ENCODE measurements at regions not wholly inside any gene's neighbourhood (a gene's known extent, or its start where the extent isn't known, plus 50 kb on each side); places are given as distances from the start of the nearest gene placed in this dataset.

DNA sequence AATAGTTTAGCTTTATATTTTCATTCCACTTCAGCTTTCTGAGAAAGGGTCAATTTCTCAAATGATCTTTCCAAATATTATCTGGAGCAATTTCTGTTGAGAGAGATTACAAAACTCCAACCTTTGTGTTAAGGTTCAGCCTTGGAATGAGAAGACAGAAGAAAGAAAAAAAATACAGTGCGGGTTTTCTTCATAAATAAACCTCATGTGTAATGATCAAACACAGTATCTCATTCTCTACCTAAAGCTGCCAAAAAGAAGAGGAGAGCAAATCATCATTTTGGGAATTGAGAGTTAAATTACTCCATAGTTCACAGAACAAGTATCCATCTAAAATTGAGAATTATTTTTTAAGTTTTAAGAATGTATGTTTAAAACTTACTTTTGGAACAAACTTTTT is 420.5 kb downstream of the KLF5 start:
- no peak overlapping the region for H3K27ac Mint-ChIP-seq

DNA sequence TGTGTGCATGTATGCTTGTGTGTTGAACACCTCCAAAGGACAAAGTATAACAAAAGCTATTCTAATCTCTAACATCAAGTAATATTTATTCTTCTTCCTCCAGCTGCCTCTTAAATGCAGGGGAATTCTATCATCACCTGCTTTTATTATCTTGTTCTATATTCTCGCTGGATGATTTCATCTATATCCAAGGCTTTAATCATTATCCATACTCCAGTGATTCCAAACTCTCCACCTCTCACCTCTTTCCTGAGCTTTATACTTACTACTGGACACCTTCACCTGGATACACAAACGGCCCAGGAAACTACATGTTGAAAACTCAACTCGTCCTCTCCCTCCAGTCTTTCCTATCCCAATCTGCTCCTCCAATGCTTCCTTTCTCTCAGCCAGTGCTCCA is 418.6 kb downstream of the KLF5 start:
- H3K27me3 Mint-ChIP-seq (ENCODE audit: low read depth): no peaks in the 10 kb centered on the region
- DNase-seq: no peak
- H3K27ac Mint-ChIP-seq: no peak overlapping the region
- H3K4me1 Mint-ChIP-seq (ENCODE audit: low read depth): no peaks in the 10 kb centered on the region
- no peak overlapping the region for H3K4me3 Mint-ChIP-seq
- H3K36me3 Mint-ChIP-seq (ENCODE audit: insufficient read depth in 2 of 2): no peaks in the 10 kb centered on the region
- no peaks in the 10 kb centered on the region for H3K9me3 Mint-ChIP-seq
- ATAC-seq (replicated peaks in 1 of 2): no peak

More for the DNA sequence above, 420.5 kb downstream of the KLF5 start:
- DNase-seq: no peak
- no peak overlapping the region for H3K4me3 Mint-ChIP-seq
- ATAC-seq (replicated peaks in 1 of 2): no peak
- no peaks in the 10 kb centered on the region for H3K27me3 Mint-ChIP-seq (ENCODE audit: low read depth)
- no peaks in the 10 kb centered on the region for H3K9me3 Mint-ChIP-seq
- no peaks in the 10 kb centered on the region for H3K36me3 Mint-ChIP-seq (ENCODE audit: insufficient read depth in 2 of 2)
- no peaks in the 10 kb centered on the region for H3K4me1 Mint-ChIP-seq (ENCODE audit: low read depth)

DNA sequence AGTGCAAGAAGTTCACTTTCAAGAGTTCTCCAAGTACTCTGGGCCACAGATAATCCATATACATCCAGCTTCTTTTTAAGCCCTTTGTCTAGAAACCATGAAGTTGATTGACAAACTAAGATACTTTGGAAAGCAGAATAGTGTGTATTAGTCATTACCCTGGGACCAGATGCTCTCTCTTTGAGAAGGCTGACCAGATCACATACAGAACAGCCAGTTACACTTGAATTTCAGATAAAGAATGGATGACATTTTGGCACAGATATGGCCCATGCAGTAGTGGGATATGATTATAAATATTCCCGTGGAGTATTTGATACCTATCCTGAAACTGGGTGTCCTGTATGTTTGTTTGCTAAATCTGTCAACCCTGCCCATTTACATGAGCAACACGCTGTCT is 414.2 kb downstream of the KLF5 start:
- Mint-ChIP-seq H3K4me1 (ENCODE audit: low read depth) (no peaks in the 10 kb centered on the region), H3K27me3 (ENCODE audit: low read depth) (no peaks in the 10 kb centered on the region), H3K27ac (no peak overlapping the region), H3K36me3 (ENCODE audit: insufficient read depth in 2 of 2) (no peaks in the 10 kb centered on the region), H3K9me3 (peaks cover 0 to 4% of the 10 kb centered on the region in 2 donors), H3K4me3 (no peak overlapping the region)
- ATAC-seq (replicated peaks in 1 of 2): no peak
- DNase-seq: no peak

- H3K27ac Mint-ChIP-seq: no peak overlapping the region
- no peaks in the 10 kb centered on the region for H3K36me3 Mint-ChIP-seq (ENCODE audit: insufficient read depth in 2 of 2)
- no peak overlapping the region for H3K4me3 Mint-ChIP-seq
- no peak for ATAC-seq (replicated peaks in 1 of 2)
- DNase-seq: no peak
- no peaks in the 10 kb centered on the region for H3K4me1 Mint-ChIP-seq (ENCODE audit: low read depth)
- no peaks in the 10 kb centered on the region for H3K27me3 Mint-ChIP-seq (ENCODE audit: low read depth)
- H3K9me3 Mint-ChIP-seq: peaks cover 0 to 1% of the 10 kb centered on the region in 2 donors
These were observed 408.3 kb downstream of the KLF5 start for GRCh38 chr13:73467125-73467524.

DNA sequence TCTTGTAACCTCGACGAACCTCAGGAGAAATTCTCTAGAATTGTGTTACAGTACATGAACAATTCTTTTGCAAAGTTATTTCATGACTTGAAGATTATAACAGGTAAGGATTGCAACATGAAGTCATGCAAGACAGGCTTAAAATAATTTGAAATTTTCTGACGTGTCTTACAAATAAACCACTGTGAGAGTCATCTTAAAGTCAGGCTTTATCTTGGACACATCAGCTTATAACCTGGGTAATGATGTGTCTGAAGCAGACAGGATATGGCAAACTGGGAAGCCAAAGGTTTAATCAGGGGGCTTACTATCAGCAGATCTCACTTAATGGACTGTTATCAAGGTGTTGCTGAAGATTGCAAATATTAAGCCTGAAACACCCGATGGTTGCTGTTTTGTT is 407.8 kb downstream of the KLF5 start:
- H3K36me3 Mint-ChIP-seq (ENCODE audit: insufficient read depth in 2 of 2): no peaks in the 10 kb centered on the region
- no peak for DNase-seq
- no peaks in the 10 kb centered on the region for H3K9me3 Mint-ChIP-seq
- no peaks in the 10 kb centered on the region for H3K4me1 Mint-ChIP-seq (ENCODE audit: low read depth)
- no peak overlapping the region for H3K27ac Mint-ChIP-seq
- no peaks in the 10 kb centered on the region for H3K27me3 Mint-ChIP-seq (ENCODE audit: low read depth)
- no peak for ATAC-seq (replicated peaks in 1 of 2)
- H3K4me3 Mint-ChIP-seq: no peak overlapping the region

GRCh38 chr13:73465617-73465971 is 406.8 kb downstream of the KLF5 start:
- Mint-ChIP-seq H3K4me1 (ENCODE audit: low read depth) (no peaks in the 10 kb centered on the region), H3K4me3 (no peak overlapping the region), H3K36me3 (ENCODE audit: insufficient read depth in 2 of 2) (no peaks in the 10 kb centered on the region), H3K9me3 (no peaks in the 10 kb centered on the region), H3K27ac (no peak overlapping the region), H3K27me3 (ENCODE audit: low read depth) (no peaks in the 10 kb centered on the region)
- DNase-seq: no peak
- no peak for ATAC-seq (replicated peaks in 1 of 2)

DNA sequence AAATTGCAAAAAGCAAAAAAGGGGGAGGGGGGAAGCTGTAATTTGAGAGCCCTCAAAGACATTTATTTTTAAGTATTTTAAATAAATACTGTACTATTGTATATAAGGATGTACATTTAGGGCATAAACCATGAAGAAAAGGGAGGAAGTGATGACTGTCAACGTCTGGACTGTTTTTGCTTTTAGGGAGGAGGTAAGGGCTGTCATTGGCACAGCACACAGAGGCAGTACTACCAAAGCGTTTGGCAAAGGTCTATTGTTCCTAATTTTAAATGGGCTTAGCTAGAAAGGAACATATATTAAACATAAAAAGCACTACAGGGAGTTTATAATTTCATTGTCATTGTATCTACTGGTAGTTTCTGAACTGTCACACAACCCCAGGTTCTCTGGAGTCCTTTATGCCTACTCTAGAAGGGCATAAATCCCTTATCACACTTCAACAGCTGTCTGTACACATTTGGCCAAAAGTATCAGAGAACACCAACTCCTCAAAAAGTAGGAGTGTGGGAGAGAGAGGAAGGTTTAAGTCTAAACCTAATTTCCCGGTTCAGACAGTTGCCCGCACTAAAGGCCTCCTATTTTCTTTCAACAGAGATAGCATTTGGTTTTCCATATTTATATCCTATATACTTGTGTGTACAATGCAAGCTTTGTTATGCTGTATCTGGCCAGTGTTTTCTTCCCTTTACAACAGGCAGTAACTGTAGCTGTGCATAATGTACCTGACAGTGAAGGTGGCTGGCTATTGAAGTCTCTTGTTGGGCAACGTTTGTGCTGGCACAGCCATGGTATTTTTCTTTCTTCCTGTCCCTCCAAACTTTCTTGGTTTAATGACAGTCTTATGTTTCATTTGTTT is 406.2 kb downstream of the KLF5 start:
- H3K4me1 Mint-ChIP-seq (ENCODE audit: low read depth): no peaks in the 10 kb centered on the region
- no peak for ATAC-seq (replicated peaks in 1 of 2)
- H3K27ac Mint-ChIP-seq: no peak overlapping the region
- H3K4me3 Mint-ChIP-seq: no peak overlapping the region
- H3K9me3 Mint-ChIP-seq: peaks cover 0 to 4% of the 10 kb centered on the region in 2 donors
- H3K36me3 Mint-ChIP-seq (ENCODE audit: insufficient read depth in 2 of 2): no peaks in the 10 kb centered on the region
- no peak for DNase-seq
- H3K27me3 Mint-ChIP-seq (ENCODE audit: low read depth): peaks cover 4% of the 10 kb centered on the region

DNA sequence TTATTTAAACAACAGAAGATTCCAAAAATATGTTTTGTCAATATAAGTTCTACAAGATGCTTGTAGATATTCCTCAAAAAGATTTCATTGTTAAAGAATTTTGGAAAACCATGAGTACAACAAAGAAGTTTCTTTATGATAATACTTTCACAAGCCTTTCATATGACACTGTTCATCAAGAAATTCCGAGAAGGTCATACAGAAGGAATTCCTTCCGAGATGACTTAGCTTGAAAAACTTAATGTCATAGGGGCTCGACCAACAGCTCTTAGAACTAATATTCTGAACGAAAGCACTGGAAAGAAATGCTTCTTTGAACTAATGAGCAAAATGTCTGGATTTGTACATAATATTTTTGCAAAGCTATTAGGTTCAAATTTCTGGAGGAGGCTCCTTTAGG is 403.4 kb downstream of the KLF5 start:
- DNase-seq: no peak
- peaks cover 5 to 7% of the 10 kb centered on the region in 2 donors for H3K9me3 Mint-ChIP-seq
- H3K4me1 Mint-ChIP-seq (ENCODE audit: low read depth): no peaks in the 10 kb centered on the region
- H3K27ac Mint-ChIP-seq: no peak overlapping the region
- peaks cover 0 to 2% of the 10 kb centered on the region in 2 donors for H3K36me3 Mint-ChIP-seq (ENCODE audit: insufficient read depth in 2 of 2)
- ATAC-seq (replicated peaks in 1 of 2): no peak
- H3K4me3 Mint-ChIP-seq: no peak overlapping the region
- peaks cover 6% of the 10 kb centered on the region for H3K27me3 Mint-ChIP-seq (ENCODE audit: low read depth)

GRCh38 chr13:73451221-73452029 is 392.6 kb downstream of the KLF5 start:
- Mint-ChIP-seq H3K4me1 (ENCODE audit: low read depth) (no peaks in the 10 kb centered on the region), H3K36me3 (ENCODE audit: insufficient read depth in 2 of 2) (no peaks in the 10 kb centered on the region), H3K27ac (no peak overlapping the region), H3K4me3 (no peak overlapping the region), H3K27me3 (ENCODE audit: low read depth) (peaks cover 13% of the 10 kb centered on the region), H3K9me3 (peaks cover 5 to 6% of the 10 kb centered on the region in 2 donors)
- ATAC-seq (replicated peaks in 1 of 2) (no peak), DNase-seq (no peak)

DNA sequence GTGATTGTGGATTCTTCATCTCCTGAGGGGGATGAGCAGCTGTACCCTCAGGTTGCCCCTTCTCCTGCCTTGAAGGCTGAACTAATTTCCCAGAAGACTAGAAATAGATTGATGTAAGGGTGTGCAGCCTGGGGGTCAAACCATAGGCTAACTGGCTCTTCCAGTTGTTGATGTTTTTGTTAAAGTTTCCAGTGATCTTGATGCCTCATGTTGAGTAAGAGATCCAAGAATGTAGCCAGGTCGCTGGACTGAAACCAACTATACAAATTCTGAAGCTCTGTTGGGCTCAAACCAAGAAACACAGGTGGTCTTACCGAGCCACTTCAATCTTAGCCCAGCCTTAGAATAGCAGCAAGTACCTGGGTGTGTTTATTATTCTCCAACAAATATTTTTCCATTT is 391.8 kb downstream of the KLF5 start:
- Mint-ChIP-seq H3K9me3 (peaks cover 0 to 2% of the 10 kb centered on the region in 2 donors), H3K4me3 (no peak overlapping the region), H3K27ac (no peak overlapping the region), H3K36me3 (ENCODE audit: insufficient read depth in 2 of 2) (no peaks in the 10 kb centered on the region), H3K27me3 (ENCODE audit: low read depth) (peaks cover 6% of the 10 kb centered on the region), H3K4me1 (ENCODE audit: low read depth) (no peaks in the 10 kb centered on the region)
- no peak for DNase-seq
- no peak for ATAC-seq (replicated peaks in 1 of 2)

DNA sequence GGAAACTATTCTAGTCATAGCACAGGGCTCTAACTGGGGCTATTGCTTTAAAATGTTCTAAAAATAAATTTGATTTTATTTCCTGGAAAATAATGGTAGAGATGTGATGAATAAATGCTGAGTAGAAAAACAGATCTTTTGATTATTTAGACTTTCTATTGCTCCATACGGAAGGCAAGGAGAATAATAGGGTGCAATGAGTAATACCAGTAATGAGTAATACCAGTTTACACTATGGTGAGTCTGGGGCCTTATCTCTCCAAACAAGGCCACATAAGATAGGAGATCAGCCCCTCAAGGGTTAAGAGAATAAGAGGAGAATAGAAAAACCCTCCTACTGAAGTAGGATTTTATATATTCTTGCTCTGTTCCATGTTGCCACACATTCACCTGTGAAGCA is 390.4 kb downstream of the KLF5 start:
- Mint-ChIP-seq H3K27ac (no peak overlapping the region), H3K4me1 (ENCODE audit: low read depth) (no peaks in the 10 kb centered on the region), H3K4me3 (no peak overlapping the region), H3K27me3 (ENCODE audit: low read depth) (peaks cover 6% of the 10 kb centered on the region), H3K9me3 (peaks cover 0 to 3% of the 10 kb centered on the region in 2 donors), H3K36me3 (ENCODE audit: insufficient read depth in 2 of 2) (no peaks in the 10 kb centered on the region)
- ATAC-seq (replicated peaks in 1 of 2) (no peak), DNase-seq (no peak)

GRCh38 chr13:73440296-73440895 is 381.6 kb downstream of the KLF5 start:
- DNase-seq (peak; percentile 1 to 15), ATAC-seq (replicated peaks in 1 of 2) (no peak)
- H3K27ac Mint-ChIP-seq: no peak overlapping the region
- H3K27me3 Mint-ChIP-seq (ENCODE audit: low read depth): no peaks in the 10 kb centered on the region
- H3K4me3 Mint-ChIP-seq: no peak overlapping the region
- H3K9me3 Mint-ChIP-seq: peaks cover 7 to 17% of the 10 kb centered on the region in 2 donors
- H3K4me1 Mint-ChIP-seq (ENCODE audit: low read depth): no peaks in the 10 kb centered on the region
- H3K36me3 Mint-ChIP-seq (ENCODE audit: insufficient read depth in 2 of 2): peaks cover 7 to 12% of the 10 kb centered on the region in 2 donors

DNA sequence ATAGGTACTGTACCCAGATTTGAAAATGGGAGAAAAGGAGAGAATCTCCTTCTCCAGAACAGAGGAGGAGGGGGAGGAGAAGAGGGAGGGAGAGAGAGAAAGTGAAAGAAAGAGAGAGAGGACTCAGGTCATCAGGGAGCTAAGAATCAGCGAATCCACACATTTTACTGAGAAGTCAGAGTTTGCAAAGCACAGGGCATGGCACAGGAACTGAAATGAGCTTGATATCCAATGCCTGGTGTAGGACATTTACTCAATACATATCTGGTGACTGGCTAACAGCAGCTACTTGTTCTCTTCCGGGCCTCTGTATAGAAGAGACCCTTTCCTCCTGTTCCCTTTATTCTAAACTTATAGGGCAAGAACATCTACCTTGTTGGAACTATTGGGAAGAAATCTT is 375.1 kb downstream of the KLF5 start:
- Mint-ChIP-seq H3K4me3 (no peak overlapping the region), H3K27me3 (ENCODE audit: low read depth) (no peaks in the 10 kb centered on the region), H3K4me1 (ENCODE audit: low read depth) (no peaks in the 10 kb centered on the region), H3K9me3 (peaks cover 5 to 13% of the 10 kb centered on the region in 2 donors), H3K36me3 (ENCODE audit: insufficient read depth in 2 of 2) (peaks cover 2 to 8% of the 10 kb centered on the region in 2 donors), H3K27ac (no peak overlapping the region)
- no peak for ATAC-seq (replicated peaks in 1 of 2)
- DNase-seq: no peak
